ELF-1 (cell line): ENCODE measurements at regions not wholly inside any gene's neighbourhood (a gene's known extent, or its start where the extent isn't known, plus 50 kb on each side); places are given as distances from the start of the nearest gene placed in this dataset.
"Not testable (repeated sequence)": the region's sequence is repeated elsewhere in the genome, so short reads cannot be mapped to it uniquely, and the experiment has no call there.

Experiments used
- DNase-seq: peaks from one replicate; pipeline ENCODE4 v3.0.0-alpha.2; 2016; ENCODE audit warnings: low read depth, low spot score

DNA sequence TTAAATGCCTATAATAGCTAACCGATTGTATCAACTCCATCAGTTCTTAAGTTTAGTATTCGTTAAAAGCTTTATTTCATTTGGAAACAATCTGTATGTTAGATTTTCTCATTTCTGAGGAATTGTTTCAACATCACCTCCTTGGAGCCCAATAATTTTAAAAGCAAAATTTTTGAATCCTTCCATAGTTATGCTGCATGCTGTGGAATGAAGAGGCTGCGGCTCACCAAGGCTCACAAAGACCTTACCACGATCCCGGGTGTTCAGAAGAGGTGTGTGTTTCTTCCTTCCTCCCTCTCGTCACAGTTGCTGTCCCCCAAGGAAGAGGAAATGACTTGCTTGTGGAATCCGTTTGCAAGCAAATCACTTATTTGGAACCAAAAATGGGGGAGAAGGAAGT is 143.8 kb downstream of the FGF1 start:
- DNase-seq: no peak

DNA sequence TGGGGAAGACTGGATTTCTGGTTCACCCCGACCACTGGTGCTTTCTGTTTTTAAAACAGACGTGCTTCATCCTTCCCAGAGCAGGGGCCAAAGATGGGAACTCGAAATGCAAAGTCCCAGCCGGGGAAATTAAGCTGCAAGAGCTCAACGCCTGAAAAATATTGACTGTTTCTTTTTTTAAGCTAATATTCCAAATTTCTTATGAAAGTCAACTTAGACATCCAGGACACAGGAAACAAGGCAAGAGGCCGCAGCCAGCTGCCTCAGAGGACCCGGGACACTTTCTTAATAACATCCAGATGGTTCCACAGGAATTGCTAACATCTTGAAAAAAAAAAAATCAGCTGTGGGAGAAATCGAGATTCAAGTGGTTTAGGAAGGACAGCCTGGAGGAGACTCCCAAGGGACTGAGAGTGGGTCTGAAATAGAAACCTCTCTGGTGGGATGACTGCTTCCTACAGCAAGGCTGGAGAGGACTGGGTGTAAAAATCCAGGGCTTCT is 144.9 kb downstream of the FGF1 start:
- DNase-seq: no peak

GRCh38 chr5:142539154-142539740 is 146.6 kb downstream of the FGF1 start:
- DNase-seq: no peak

DNA sequence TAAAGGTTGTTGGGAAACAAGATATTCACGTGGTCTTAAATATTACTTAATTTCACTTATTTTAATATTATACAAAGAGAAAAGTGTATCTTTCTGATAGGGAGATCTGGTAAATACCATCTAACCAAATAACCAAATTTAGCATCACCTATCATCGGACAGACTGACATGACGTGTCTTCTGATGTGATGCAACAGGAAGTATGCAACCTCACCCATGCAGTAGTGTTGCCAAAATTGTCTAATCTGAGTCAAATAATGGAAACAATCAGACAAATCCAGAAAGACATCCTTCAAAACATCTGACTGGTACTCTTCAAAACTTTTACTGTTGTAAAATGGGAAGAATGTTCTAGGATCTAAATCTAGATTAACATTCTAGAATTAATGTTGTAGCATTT is 148.0 kb downstream of the FGF1 start:
- DNase-seq: no peak

DNA sequence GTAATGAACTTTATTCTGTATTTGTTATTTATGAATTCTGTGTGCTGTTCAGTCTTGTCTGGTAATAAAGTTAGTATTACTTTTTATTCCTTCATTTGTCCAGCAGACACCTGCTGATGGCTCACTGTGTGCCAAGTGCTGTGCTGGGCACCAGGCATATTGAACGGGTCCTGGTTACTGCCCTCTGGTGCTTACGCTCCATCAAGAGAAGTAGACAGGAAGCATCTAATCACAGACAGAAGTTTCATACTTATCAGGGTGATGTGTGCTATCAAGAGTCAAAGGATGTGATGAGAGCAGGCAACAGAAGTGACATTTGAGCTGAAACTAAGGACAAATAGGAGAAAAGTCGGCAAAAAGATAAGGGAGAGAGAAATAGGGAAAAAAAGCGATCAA is 153.1 kb downstream of the FGF1 start:
- DNase-seq: no peak

- DNase-seq: no peak
Observed at GRCh38 chr5:142531977-142532780, 153.7 kb downstream of the FGF1 start.

- no peak for DNase-seq
Observed at GRCh38 chr5:142530904-142531303, 155.0 kb downstream of the FGF1 start.

GRCh38 chr5:142529626-142530278 is 156.1 kb downstream of the FGF1 start:
- no peak for DNase-seq

DNA sequence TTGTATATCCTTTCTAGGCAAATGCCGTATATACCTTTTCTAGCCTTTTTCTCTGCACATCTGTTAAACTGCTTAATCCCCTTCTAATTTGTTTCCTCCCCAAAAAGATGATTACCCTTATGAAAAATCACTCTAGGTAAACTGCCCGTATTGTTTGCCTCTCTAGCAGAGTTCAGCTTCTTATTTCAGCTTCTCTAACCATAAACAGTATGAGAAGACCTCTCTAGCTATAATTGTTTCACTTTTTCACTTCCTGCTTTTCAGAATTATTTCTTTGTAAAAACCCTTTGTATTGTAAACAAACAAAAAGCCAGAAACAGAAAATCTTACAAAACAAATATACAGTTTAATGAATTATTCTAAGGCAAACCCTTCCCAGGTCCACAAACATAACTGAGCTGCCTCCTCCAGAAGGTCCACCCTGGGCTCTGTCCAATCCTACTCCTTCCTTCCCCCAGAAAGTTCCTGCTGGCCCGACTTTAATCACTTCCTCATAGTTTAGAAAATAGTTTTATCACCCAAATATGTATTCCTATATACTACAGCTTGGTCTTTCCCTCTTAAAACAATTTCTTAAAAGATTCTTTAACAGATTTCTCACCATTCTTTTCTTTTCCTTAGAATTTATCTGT is 158.1 kb downstream of the FGF1 start:
- no peak for DNase-seq

GRCh38 chr5:142527234-142527633 is 158.7 kb downstream of the FGF1 start:
- no peak for DNase-seq

GRCh38 chr5:142522983-142523382 is 162.9 kb downstream of the FGF1 start:
- DNase-seq: no peak

DNA sequence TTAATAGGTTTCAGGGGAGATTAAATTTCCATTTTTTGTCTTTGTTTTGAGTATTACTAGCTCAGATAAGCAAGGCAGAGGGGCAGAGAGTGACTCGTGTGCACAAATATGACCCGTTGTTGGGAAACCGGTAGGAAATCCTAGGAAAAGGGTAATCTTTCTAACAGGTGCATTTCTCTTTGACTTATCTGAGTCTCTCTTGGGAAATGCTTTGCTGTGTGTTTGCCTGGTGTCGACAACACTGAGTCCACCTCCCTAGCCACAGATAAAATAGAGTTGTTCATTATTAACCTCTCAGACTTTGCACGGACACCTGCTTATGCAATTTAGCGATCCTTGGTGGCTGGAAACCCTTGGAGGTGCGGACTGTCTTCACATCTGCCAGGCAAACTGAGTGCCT is 164.2 kb downstream of the FGF1 start:
- no peak for DNase-seq

DNA sequence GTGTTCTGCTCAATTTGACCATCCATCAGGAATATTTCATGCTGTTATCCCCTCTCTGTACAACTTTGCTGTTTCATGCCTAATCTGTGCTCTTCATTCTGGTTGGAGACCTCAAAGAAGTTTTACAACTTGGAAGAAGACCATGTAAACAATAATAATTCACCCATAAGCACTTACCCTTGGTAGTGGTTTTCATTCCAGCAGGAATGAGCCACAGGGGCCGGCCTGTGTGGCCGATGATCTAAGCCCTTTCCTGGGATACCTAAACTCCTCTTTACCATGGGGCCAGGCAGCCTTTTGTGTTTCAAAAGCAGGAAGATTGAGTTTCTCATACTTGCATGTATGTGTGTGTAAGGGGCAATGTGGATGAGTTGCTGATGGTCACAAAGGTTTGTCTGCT is 165.0 kb downstream of the FGF1 start:
- DNase-seq: no peak

GRCh38 chr5:142519913-142520312 is 166.0 kb downstream of the FGF1 start:
- DNase-seq: not testable (repeated sequence)

DNA sequence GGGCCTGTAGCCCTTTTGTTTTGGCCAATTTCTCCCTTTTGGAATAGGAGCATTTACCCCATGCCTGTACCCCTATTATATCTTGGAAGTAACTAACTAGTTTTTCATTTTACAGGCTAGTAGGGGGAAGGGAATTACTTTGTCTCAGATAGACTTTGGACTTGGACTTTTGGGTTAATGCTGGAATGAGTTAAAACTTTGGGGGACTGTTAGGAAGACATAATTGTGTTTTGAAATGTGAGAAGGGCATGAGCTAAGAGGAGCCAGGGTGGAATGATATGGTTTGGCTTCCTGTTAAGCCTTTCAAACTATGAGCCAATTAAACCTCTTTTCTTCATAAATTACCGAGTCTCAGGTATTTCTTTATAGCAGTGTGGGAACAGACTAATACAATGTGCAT is 168.1 kb downstream of the FGF1 start:
- DNase-seq: no peak

GRCh38 chr5:142516732-142517131 is 169.2 kb downstream of the FGF1 start:
- no peak for DNase-seq

GRCh38 chr5:142515036-142515435 is 170.9 kb downstream of the FGF1 start:
- no peak for DNase-seq

- no peak for DNase-seq
Observed at GRCh38 chr5:142514196-142514595, 171.7 kb downstream of the FGF1 start.

- peak; percentile 80 for DNase-seq
Observed at GRCh38 chr5:142512043-142513042, 173.5 kb downstream of the FGF1 start.

DNA sequence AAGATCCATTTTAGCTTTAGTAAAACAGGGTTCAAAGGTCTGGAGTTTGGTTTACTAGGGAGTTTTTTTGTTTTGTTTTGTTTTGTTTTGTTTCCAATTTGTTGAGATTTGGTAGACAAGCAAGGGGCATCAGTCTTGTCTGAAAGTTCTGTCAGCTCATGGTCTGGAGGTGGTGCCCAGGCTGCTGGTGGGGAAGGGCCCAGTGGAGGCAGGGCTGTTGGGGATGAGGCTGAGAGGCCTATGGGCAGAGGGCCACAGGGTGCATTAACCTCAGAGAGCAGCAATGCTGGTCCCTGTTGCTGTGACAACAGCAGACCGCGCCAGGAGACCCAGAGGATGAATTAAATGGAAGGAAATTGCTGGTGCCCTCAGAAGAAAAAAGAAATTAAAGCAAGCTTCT is 174.5 kb downstream of the FGF1 start:
- no peak for DNase-seq

DNA sequence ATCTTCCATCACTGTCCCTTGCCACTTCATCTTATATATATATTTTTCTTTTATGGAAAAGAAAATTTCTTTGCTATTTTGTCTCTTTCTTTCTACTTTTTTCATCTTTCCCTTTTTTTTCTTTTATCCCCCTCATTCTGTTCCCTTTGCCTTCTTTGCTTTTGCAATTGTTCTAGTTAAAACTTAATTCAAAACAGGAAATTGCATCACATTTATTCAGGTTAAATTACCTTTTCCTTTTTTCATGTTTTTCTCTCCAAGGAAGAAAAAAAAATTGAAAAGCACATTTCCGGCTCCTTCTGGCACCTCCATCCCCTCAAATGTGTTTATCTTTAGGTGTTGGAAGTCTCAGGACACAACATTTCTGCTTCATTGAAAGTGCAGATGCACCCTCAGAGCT is 176.9 kb downstream of the FGF1 start:
- DNase-seq: no peak
